ENCODE measurements at regions not wholly inside any gene's neighbourhood (a gene's known extent, or its start where the extent isn't known, plus 50 kb on each side); places are given as distances from the start of the nearest gene placed in this dataset.
A peak's percentile ranks its signal among the peaks of the same experiment; 100 is the strongest.
"Not testable (repeated sequence)": the region's sequence is repeated elsewhere in the genome, so short reads cannot be mapped to it uniquely, and the experiment has no call there.

GRCh38 chr4:17038510-17039176 lies 140.2 kb upstream of the LDB2 start:
- DNase-seq, result no peak

- DNase-seq, result no peak
These were observed 135.3 kb upstream of the LDB2 start for GRCh38 chr4:17033768-17034181.

- DNase-seq, result no peak
These were observed 134.8 kb upstream of the LDB2 start for GRCh38 chr4:17033025-17033767.

GRCh38 chr4:17030543-17030942 lies 132.1 kb upstream of the LDB2 start:
- DNase-seq, result peak; percentile 82

- DNase-seq, result no peak
These were observed 131.5 kb upstream of the LDB2 start for GRCh38 chr4:17029964-17030363.

- DNase-seq, result no peak
These were observed 131.0 kb upstream of the LDB2 start for GRCh38 chr4:17029432-17029831.

GRCh38 chr4:17027495-17027894 lies 129.1 kb upstream of the LDB2 start:
- DNase-seq, result peak; percentile 89

- DNase-seq, result peak; percentile 31
These were observed 126.0 kb upstream of the LDB2 start for GRCh38 chr4:17024425-17024824.

- DNase-seq, result no peak
These were observed 122.5 kb upstream of the LDB2 start for GRCh38 chr4:17020901-17021300.

- DNase-seq, result no peak
These were observed 122.0 kb upstream of the LDB2 start for GRCh38 chr4:17020451-17020850.

GRCh38 chr4:17018621-17019020 lies 120.2 kb upstream of the LDB2 start:
- not testable (repeated sequence) for DNase-seq

- DNase-seq, result no peak
These were observed 119.6 kb upstream of the LDB2 start for GRCh38 chr4:17018013-17018412.

- peak; percentile 66 for DNase-seq
These were observed 115.0 kb upstream of the LDB2 start for GRCh38 chr4:17013382-17014006.

- no peak for DNase-seq
These were observed 114.0 kb upstream of the LDB2 start for GRCh38 chr4:17012451-17012850.

- no peak for DNase-seq
These were observed 112.1 kb upstream of the LDB2 start for GRCh38 chr4:17010426-17011087.

- DNase-seq, result no peak
These were observed 111.5 kb upstream of the LDB2 start for GRCh38 chr4:17009871-17010367.

GRCh38 chr4:17008834-17009345 lies 110.4 kb upstream of the LDB2 start:
- DNase-seq, result no peak

GRCh38 chr4:17003606-17004392 lies 105.4 kb upstream of the LDB2 start:
- not testable (repeated sequence) for DNase-seq

GRCh38 chr4:16995451-16995850 lies 97.0 kb upstream of the LDB2 start:
- no peak for DNase-seq

- DNase-seq, result no peak
These were observed 95.8 kb upstream of the LDB2 start for GRCh38 chr4:16993956-16994840.

GRCh38 chr4:16992566-16993225 lies 94.3 kb upstream of the LDB2 start:
- DNase-seq, result no peak
